ENCODE measurements at regions not wholly inside any gene's neighbourhood (a gene's known extent, or its start where the extent isn't known, plus 50 kb on each side); places are given as distances from the start of the nearest gene placed in this dataset.

DNA sequence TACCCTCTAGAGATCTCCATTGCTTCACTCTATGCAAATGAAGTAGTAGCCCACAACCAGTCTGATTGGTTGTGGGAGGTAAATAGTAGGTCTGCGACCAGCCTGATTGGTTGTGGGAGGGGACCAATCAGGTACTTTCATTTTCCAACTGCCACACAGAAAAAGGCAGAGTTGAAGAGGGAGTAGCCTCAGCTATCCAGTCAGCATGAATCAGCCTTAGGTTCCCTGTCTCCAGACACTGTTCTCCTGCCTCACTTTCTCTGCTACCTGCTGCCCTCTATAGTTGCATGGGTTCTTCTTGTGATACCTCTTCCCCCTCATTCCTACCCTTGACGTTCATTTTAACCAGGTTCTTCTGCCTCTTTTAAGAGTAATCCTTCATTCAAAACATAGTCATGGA lies 114.5 kb upstream of the LYZL1 start:
- ChIA-PET SMC1A (ENCODE audit: uncharacterized antibody, unreplicated experiment) (no interaction called here), RAD21 (ENCODE audit: unreplicated experiment) (no interaction called here), CTCF (no interaction called here), POLR2A (no interaction called here)
- no peaks in the 10 kb centered on the region for H3K4me1 ChIP-seq (ENCODE audit: control insufficient read depth, insufficient read depth, low read length)
- H2AFZ ChIP-seq (ENCODE audit: control insufficient read depth, low read depth, low read length): no peak overlapping the region
- intact Hi-C loops (cut with micrococcal nuclease; ENCODE audit: unreplicated experiment): no loop called here
- H3K9me3 ChIP-seq (replicated peaks; ENCODE audit: control insufficient read depth, insufficient read depth, low read length): no peaks in the 10 kb centered on the region
- in situ Hi-C loops (cut with MboI): no loop called here
- no peak for FAIRE-seq
- H3K36me3 ChIP-seq (ENCODE audit: control insufficient read depth in 2 of 2, insufficient read depth in 2 of 2, low read length in 1 of 2): no peaks in the 10 kb centered on the region
- TF ChIP-seq RUNX3 (IDR thresholded peaks at IDR 0.05; ENCODE audit: low read length) (no peak), NFYA (IDR thresholded peaks at IDR 0.05; ENCODE audit: borderline replicate concordance, low read depth, low read length) (no peak), HDAC6 (IDR thresholded peaks at IDR 0.05; ENCODE audit: unreplicated experiment) (no peak), CHD4 (IDR thresholded peaks at IDR 0.05) (no peak), CREM (IDR thresholded peaks at IDR 0.05; ENCODE audit: low read depth) (no peak), CBX3 (IDR thresholded peaks at IDR 0.05; ENCODE audit: borderline replicate concordance, low read depth) (no peak), MYB (IDR thresholded peaks at IDR 0.05; ENCODE audit: borderline replicate concordance, low read depth, low read length) (no peak), NRF1 (conservative IDR thresholded peaks at IDR 0.05; ENCODE audit: low read depth, low read length) (no peak)
- TF ChIP-seq, protein P1, sequence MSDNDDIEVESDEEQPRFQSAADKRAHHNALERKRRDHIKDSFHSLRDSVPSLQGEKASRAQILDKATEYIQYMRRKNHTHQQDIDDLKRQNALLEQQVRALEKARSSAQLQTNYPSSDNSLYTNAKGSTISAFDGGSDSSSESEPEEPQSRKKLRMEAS (IDR thresholded peaks at IDR 0.05; ENCODE audit: low read depth, low read length): no peak
- H3K9ac ChIP-seq (ENCODE audit: control insufficient read depth, insufficient read depth, low read length): no peak overlapping the region
- no peaks in the 10 kb centered on the region for H4K20me1 ChIP-seq (ENCODE audit: control insufficient read depth, insufficient read depth)
- no TSS peak for BruUV-seq (replicated peaks)
- no peak for ATAC-seq
- no peaks in the 10 kb centered on the region for H3K79me2 ChIP-seq (ENCODE audit: control insufficient read depth, insufficient read depth, low read length)
- no peak for DNase-seq (ENCODE audit: low read depth, low spot score)
- H3K27ac ChIP-seq (ENCODE audit: control insufficient read depth, insufficient read depth): no peak overlapping the region
- no peak overlapping the region for H3K4me3 ChIP-seq
- H3K4me2 ChIP-seq (ENCODE audit: control insufficient read depth, insufficient read depth): no peak overlapping the region
- H3K27me3 ChIP-seq (replicated peaks in 1 of 2; ENCODE audit: control insufficient read depth in 2 of 2, insufficient read depth in 2 of 2, low read length in 1 of 2): no peaks in the 10 kb centered on the region
- 14% methylated on average over 2 of the region's 2 CpGs for WGBS (ENCODE audit: insufficient coverage, insufficient replicate concordance, low lambda C conversion rate, missing lambda C conversion rate)

Measured in GM12878 (cell line).